GM13976 (cell line): ENCODE measurements at regions not wholly inside any gene's neighbourhood (a gene's known extent, or its start where the extent isn't known, plus 50 kb on each side); places are given as distances from the start of the nearest gene placed in this dataset.

ENCODE experiments used
- DNase-seq: peaks from one replicate; pipeline ENCODE4 v3.0.0; 2012; ENCODE audit warnings: low spot score
- CTCF ChIP-seq: IDR thresholded peaks from 2 replicates; pipeline ENCODE4 v1.5.1; 2012; ENCODE audit warnings: borderline replicate concordance, mild to moderate bottlenecking; ENCODE audit not compliant: insufficient read depth; ENCODE audit errors: extremely low read depth, missing control alignments, control extremely low read depth
- in situ Hi-C: fragments of 300-500 bp; cut with MboI; formaldehyde crosslinking; loops from one replicate; pipeline ENCODE4 v1.12.0; 2022; ENCODE audit warnings: low sequenced_read_pairs, mixed read lengths, inconsistent platforms; ENCODE audit not compliant: unreplicated experiment

GRCh38 chr4:20348411-20348810 is 96.7 kb downstream of the SLIT2 start:
- in situ Hi-C loops = no loop called here

GRCh38 chr4:20351360-20352162 is 99.9 kb downstream of the SLIT2 start:
- no peak for TF ChIP-seq CTCF
- no peak for DNase-seq
- in situ Hi-C loops = no loop called here

More at GRCh38 chr4:20348411-20348810, 96.7 kb downstream of the SLIT2 start:
- DNase-seq = no peak
- no peak for TF ChIP-seq CTCF

GRCh38 chr4:20352163-20352431 is 100.4 kb downstream of the SLIT2 start:
- TF ChIP-seq CTCF = no peak
- in situ Hi-C loops = no loop called here
- no peak for DNase-seq

GRCh38 chr4:20353646-20354045 is 101.9 kb downstream of the SLIT2 start:
- DNase-seq = no peak

GRCh38 chr4:20354120-20354519 is 102.4 kb downstream of the SLIT2 start:
- DNase-seq = no peak
- TF ChIP-seq CTCF = no peak
- in situ Hi-C loops = no loop called here

More at GRCh38 chr4:20353646-20354045, 101.9 kb downstream of the SLIT2 start:
- in situ Hi-C loops = no loop called here
- no peak for TF ChIP-seq CTCF

GRCh38 chr4:20356565-20356964 is 104.9 kb downstream of the SLIT2 start:
- TF ChIP-seq CTCF = no peak
- no peak for DNase-seq
- in situ Hi-C loops = no loop called here
